ENCODE measurements at regions not wholly inside any gene's neighbourhood (a gene's known extent, or its start where the extent isn't known, plus 50 kb on each side); places are given as distances from the start of the nearest gene placed in this dataset.

- DNase-seq = no peak
- no peak for TF ChIP-seq CTCF (IDR thresholded peaks at IDR 0.05; ENCODE audit: low read depth, low read length, missing control alignments)
Observed at GRCh38 chr2:145292166-145292565, 772.2 kb upstream of the ZEB2 start.

GRCh38 chr2:145290986-145291385, 771.1 kb upstream of the ZEB2 start:
- Histone ChIP-seq H3K27me3 (replicated peaks) (no peaks in the 10 kb centered on the region), H3K36me3 (replicated peaks) (no peaks in the 10 kb centered on the region), H3K4me3 (ENCODE audit: low read depth, low read length) (no peak overlapping the region), H3K27ac (no peak overlapping the region)
- DNase-seq = no peak
- no peak for TF ChIP-seq CTCF (IDR thresholded peaks at IDR 0.05; ENCODE audit: low read depth, low read length, missing control alignments)
- in situ Hi-C loops (cut with HindIII; ENCODE audit: low pct_ligation_motif_present, low sequenced_read_pairs) = no loop called here

More at GRCh38 chr2:145292166-145292565, 772.2 kb upstream of the ZEB2 start:
- H3K36me3 ChIP-seq (replicated peaks) = no peaks in the 10 kb centered on the region
- in situ Hi-C loops (cut with HindIII; ENCODE audit: low pct_ligation_motif_present, low sequenced_read_pairs) = no loop called here
- H3K27me3 ChIP-seq (replicated peaks) = no peaks in the 10 kb centered on the region
- no peak overlapping the region for H3K4me3 ChIP-seq (ENCODE audit: low read depth, low read length)
- H3K27ac ChIP-seq = no peak overlapping the region

- no peak overlapping the region for H3K27ac ChIP-seq
- DNase-seq = no peak
- H3K4me3 ChIP-seq (ENCODE audit: low read depth, low read length) = no peak overlapping the region
- in situ Hi-C loops (cut with HindIII; ENCODE audit: low pct_ligation_motif_present, low sequenced_read_pairs) = no loop called here
- no peak for TF ChIP-seq CTCF (IDR thresholded peaks at IDR 0.05; ENCODE audit: low read depth, low read length, missing control alignments)
- no peaks in the 10 kb centered on the region for H3K36me3 ChIP-seq (replicated peaks)
- H3K27me3 ChIP-seq (replicated peaks) = no peaks in the 10 kb centered on the region
Observed at GRCh38 chr2:145289946-145290345, 770.0 kb upstream of the ZEB2 start.

GRCh38 chr2:145288650-145289496, 769.0 kb upstream of the ZEB2 start:
- Histone ChIP-seq H3K27me3 (replicated peaks) (no peaks in the 10 kb centered on the region), H3K27ac (no peak overlapping the region), H3K36me3 (replicated peaks) (no peaks in the 10 kb centered on the region), H3K4me3 (ENCODE audit: low read depth, low read length) (no peak overlapping the region)
- in situ Hi-C loops (cut with HindIII; ENCODE audit: low pct_ligation_motif_present, low sequenced_read_pairs) = no loop called here
- DNase-seq = no peak
- no peak for TF ChIP-seq CTCF (IDR thresholded peaks at IDR 0.05; ENCODE audit: low read depth, low read length, missing control alignments)

GRCh38 chr2:145287736-145288135, 767.8 kb upstream of the ZEB2 start:
- H3K27ac ChIP-seq = no peak overlapping the region
- TF ChIP-seq CTCF (IDR thresholded peaks at IDR 0.05; ENCODE audit: low read depth, low read length, missing control alignments) = no peak
- no peaks in the 10 kb centered on the region for H3K36me3 ChIP-seq (replicated peaks)
- no peaks in the 10 kb centered on the region for H3K27me3 ChIP-seq (replicated peaks)
- H3K4me3 ChIP-seq (ENCODE audit: low read depth, low read length) = no peak overlapping the region
- in situ Hi-C loops (cut with HindIII; ENCODE audit: low pct_ligation_motif_present, low sequenced_read_pairs) = no loop called here
- no peak for DNase-seq
